Vagina (tissue), 2 donors: ENCODE measurements at regions not wholly inside any gene's neighbourhood (a gene's known extent, or its start where the extent isn't known, plus 50 kb on each side); places are given as distances from the start of the nearest gene placed in this dataset.

Experiments
- POLR2A ChIP-seq, 2 donors: fragments of 450-650 bp; IDR thresholded peaks; one replicate each; pipeline ENCODE4 v1.6.1; 2017; ENCODE audit warnings: antibody characterized with exemption in 2 of 2, mild to moderate bottlenecking in 2 of 2, moderate library complexity in 2 of 2
- TF ChIP-seq, protein P1 (sequence below), 3 experiments: fragments of 450-650 bp in 2 of 3; fragments of 200-600 bp in 1 of 3; sonication (generic) in 1 of 3; IDR thresholded peaks; one replicate each; pipeline ENCODE4 v1.5.1; 2017 to 2019; ENCODE audit warnings: antibody characterized with exemption in 3 of 3, mild to moderate bottlenecking in 2 of 3, moderate library complexity in 2 of 3

DNA sequence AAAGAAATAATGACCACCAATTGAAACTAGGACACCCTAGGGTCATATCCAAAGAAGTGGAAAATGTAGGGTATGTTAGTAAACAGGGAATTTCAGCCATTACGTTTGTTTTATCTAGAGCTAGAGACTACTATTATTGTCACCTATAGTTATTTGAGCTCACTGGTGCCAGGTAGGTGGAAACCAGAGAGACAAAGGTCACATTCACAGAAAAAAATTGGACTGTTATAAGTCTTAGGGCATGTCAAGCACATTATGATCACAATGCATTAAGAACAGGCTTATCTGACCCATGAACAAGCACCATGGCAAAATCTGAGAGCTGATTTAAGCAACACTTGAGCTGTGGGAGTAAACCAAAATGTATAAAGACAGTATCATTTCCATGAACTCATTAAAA, 530.1 kb upstream of the CITED2 start:
- TF ChIP-seq, protein P1, sequence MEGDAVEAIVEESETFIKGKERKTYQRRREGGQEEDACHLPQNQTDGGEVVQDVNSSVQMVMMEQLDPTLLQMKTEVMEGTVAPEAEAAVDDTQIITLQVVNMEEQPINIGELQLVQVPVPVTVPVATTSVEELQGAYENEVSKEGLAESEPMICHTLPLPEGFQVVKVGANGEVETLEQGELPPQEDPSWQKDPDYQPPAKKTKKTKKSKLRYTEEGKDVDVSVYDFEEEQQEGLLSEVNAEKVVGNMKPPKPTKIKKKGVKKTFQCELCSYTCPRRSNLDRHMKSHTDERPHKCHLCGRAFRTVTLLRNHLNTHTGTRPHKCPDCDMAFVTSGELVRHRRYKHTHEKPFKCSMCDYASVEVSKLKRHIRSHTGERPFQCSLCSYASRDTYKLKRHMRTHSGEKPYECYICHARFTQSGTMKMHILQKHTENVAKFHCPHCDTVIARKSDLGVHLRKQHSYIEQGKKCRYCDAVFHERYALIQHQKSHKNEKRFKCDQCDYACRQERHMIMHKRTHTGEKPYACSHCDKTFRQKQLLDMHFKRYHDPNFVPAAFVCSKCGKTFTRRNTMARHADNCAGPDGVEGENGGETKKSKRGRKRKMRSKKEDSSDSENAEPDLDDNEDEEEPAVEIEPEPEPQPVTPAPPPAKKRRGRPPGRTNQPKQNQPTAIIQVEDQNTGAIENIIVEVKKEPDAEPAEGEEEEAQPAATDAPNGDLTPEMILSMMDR (IDR thresholded peaks at IDR 0.05), result no peak
- no peak for TF ChIP-seq POLR2A (IDR thresholded peaks at IDR 0.05)
